K562 (cell line): ENCODE measurements at regions not wholly inside any gene's neighbourhood (a gene's known extent, or its start where the extent isn't known, plus 50 kb on each side); places are given as distances from the start of the nearest gene placed in this dataset.

Experiments used
- ATAC-seq: fragments of 200-7000 bp; cut with Tn5 transposase; 3 replicates; pipeline ENCODE4 v1.9.1; 2020; ENCODE audit warnings: moderate library complexity
- BruUV-seq: library from RNA; stranded (reverse); fragments of 400-500 nt; replicated peaks from 2 replicates; lab custom pipeline; 2021; lab: Mats Ljungman, UMichigan
- CTCF ChIA-PET: fragments of 300-600 bp; formaldehyde crosslinking; extraction: SDS; loops from one replicate; lab custom pipeline; 2021; ENCODE audit warnings: low intra/inter-chr PET ratio; lab: Yijun Ruan, JAX
- POLR2A ChIA-PET: fragments of 300-600, 350-650 bp; sonication (Branson Sonifier 250); formaldehyde crosslinking; extraction: SDS; loops from one replicate; lab custom pipeline; 2021; ENCODE audit warnings: antibody characterized with exemption, inconsistent platforms; lab: Yijun Ruan, JAX
- DNase-seq, 4 experiments: peaks; one replicate each; pipeline versions ENCODE4 v3.0.0 to v3.0.0-alpha.2; 2011 to 2018; ENCODE audit warnings: low spot score in 3 of 4, mixed read lengths in 3 of 4; ENCODE audit errors: extremely low read depth in 1 of 4
- FAIRE-seq: peaks from 2 replicates; lab custom pipeline; 2011; peaks lifted over from hg19 to GRCh38; lab: Jason Lieb, UNC
- H2AFZ ChIP-seq: 2 replicates; pipeline ENCODE4 v1.6.0; 2011; ENCODE audit warnings: low read depth, low read length, control low read depth, inconsistent platforms
- H3K27ac ChIP-seq: fragments of 200-600 bp; 3 replicates; pipeline ENCODE4 v1.8.0; 2011; ENCODE audit warnings: low read depth, mild to moderate bottlenecking, control low read depth, inconsistent platforms, low read length, moderate library complexity, mixed read lengths; ENCODE audit errors: extremely low read depth
- H3K27me3 ChIP-seq, 2 experiments: fragments of 300-600 bp in 1 of 2; 2 replicates in 1 of 2; 3 replicates in 1 of 2; pipeline versions ENCODE4 v1.6.0 to v1.8.0; 2011; ENCODE audit warnings: inconsistent platforms in 2 of 2, low read length in 2 of 2, mild to moderate bottlenecking in 1 of 2, mixed read lengths in 1 of 2, moderate library complexity in 1 of 2; ENCODE audit not compliant: control insufficient read depth in 2 of 2, insufficient read depth in 2 of 2
- H3K36me3 ChIP-seq: fragments of 300-600 bp; 3 replicates; pipeline ENCODE4 v1.8.0; 2011; ENCODE audit warnings: mild to moderate bottlenecking, low read length, inconsistent platforms; ENCODE audit not compliant: control insufficient read depth, insufficient read depth
- H3K4me1 ChIP-seq, 2 experiments: fragments of 200-600 bp in 1 of 2; replicated peaks in 1 of 2; 2 replicates in 1 of 2; 3 replicates in 1 of 2; pipeline versions ENCODE4 v1.5.1 to v1.8.0; 2011; ENCODE audit warnings: inconsistent platforms in 2 of 2, low read length in 2 of 2, mild to moderate bottlenecking in 1 of 2, mixed read lengths in 1 of 2, moderate library complexity in 1 of 2; ENCODE audit not compliant: control insufficient read depth in 2 of 2, insufficient read depth in 2 of 2
- H3K4me2 ChIP-seq: 2 replicates; pipeline ENCODE4 v1.6.1; 2011; ENCODE audit warnings: low read length, control low read depth, inconsistent platforms, mixed read lengths; ENCODE audit not compliant: insufficient read depth
- H3K4me3 ChIP-seq: fragments of 200-600 bp; sonication (generic), shearing (Covaris generic); 2 replicates; pipeline ENCODE4 v1.5.1; 2016; ENCODE audit warnings: control low read depth, inconsistent platforms
- H3K79me2 ChIP-seq: fragments of 200-600 bp; 3 replicates; pipeline ENCODE4 v1.8.0; 2011; ENCODE audit warnings: low read length, inconsistent platforms; ENCODE audit not compliant: control insufficient read depth, insufficient read depth
- H3K9ac ChIP-seq, 2 experiments: 2 replicates each; pipeline versions ENCODE4 v1.6.0 to v1.6.1; 2011; ENCODE audit warnings: low read depth in 2 of 2, low read length in 2 of 2, control low read depth in 1 of 2, inconsistent platforms in 1 of 2, mild to moderate bottlenecking in 1 of 2, mixed read lengths in 1 of 2; ENCODE audit not compliant: insufficient read depth in 1 of 2
- H3K9me1 ChIP-seq: one replicate; pipeline ENCODE4 v1.6.0; 2011; ENCODE audit warnings: inconsistent platforms, mild to moderate bottlenecking, low read length, moderate library complexity; ENCODE audit not compliant: control insufficient read depth, insufficient read depth
- H3K9me3 ChIP-seq: replicated peaks from 2 replicates; pipeline ENCODE4 v1.5.1; 2011; ENCODE audit warnings: low read depth, low read length, inconsistent platforms; ENCODE audit not compliant: control insufficient read depth, insufficient read depth
- H4K20me1 ChIP-seq: replicated peaks from 2 replicates; pipeline ENCODE4 v1.6.1; 2011; ENCODE audit warnings: low read length, inconsistent platforms, mixed read lengths; ENCODE audit not compliant: control insufficient read depth, insufficient read depth
- ARID4B ChIP-seq: sonication (generic); formaldehyde crosslinking; IDR thresholded peaks from 2 replicates; pipeline ENCODE4 v1.8.0; 2022; ENCODE audit warnings: mild to moderate bottlenecking, missing genetic modification reagents
- CEBPZ ChIP-seq: fragments of 150-350 bp; IDR thresholded peaks from 2 replicates; pipeline ENCODE4 v1.6.1; 2014; ENCODE audit warnings: low read depth, mild to moderate bottlenecking, low read length, borderline replicate concordance
- DMBX1 ChIP-seq: fragments of 250-450 bp; sonication (Bioruptor Pico); IDR thresholded peaks from 2 replicates; pipeline ENCODE4 v1.8.0; 2022; ENCODE audit warnings: inconsistent platforms, mild to moderate bottlenecking, moderate library complexity, borderline replicate concordance
- HMBOX1 ChIP-seq: sonication (generic); IDR thresholded peaks from 2 replicates; pipeline ENCODE4 v1.6.1; 2016
- NFATC3 ChIP-seq: fragments of 450-650 bp; IDR thresholded peaks from 2 replicates; pipeline ENCODE4 v1.6.1; 2017; ENCODE audit warnings: mild to moderate bottlenecking
- PRMT5 ChIP-seq: sonication (generic); formaldehyde crosslinking; IDR thresholded peaks from 2 replicates; pipeline ENCODE4 v1.5.0; 2020; ENCODE audit warnings: missing genetic modification reagents
- TCFL5 ChIP-seq: fragments of 250-450 bp; sonication (Bioruptor Pico); conservative IDR thresholded peaks from 2 replicates; pipeline ENCODE4 v1.6.1; 2021; ENCODE audit warnings: mild to moderate bottlenecking, moderate library complexity, matching md5 sums
- WGBS: fragments of 100-300 bp; shearing (Covaris generic); methylation state at CpG from one replicate; pipeline ENCODE4 v1.1.6; 2016; ENCODE audit warnings: low coverage, mixed read lengths; ENCODE audit not compliant: insufficient coverage; ENCODE audit errors: missing lambda C conversion rate; 5-methylcytosine and 5-hydroxymethylcytosine counted together
- in situ Hi-C: fragments of 300-500 bp; cut with MboI; formaldehyde crosslinking; loops from 4 replicates; pipeline ENCODE4 v1.15.0; 2018; ENCODE audit warnings: inconsistent platforms, mixed read lengths
- intact Hi-C: fragments of 100-400 bp; cut with micrococcal nuclease; formaldehyde crosslinking; loops from 2 replicates; pipeline ENCODE4 v1.14.2; 2022

- TF ChIP-seq ARID4B (CRISPR knock-in tag): no peak
These were observed 321.3 kb downstream of the PTEN start (continued) for GRCh38 chr10:88184543-88185297.

- ChIA-PET CTCF (no interaction called here), POLR2A (no interaction called here)
- no TSS peak for BruUV-seq
- H3K9ac ChIP-seq: no peak overlapping the region
- no peaks in the 10 kb centered on the region for H3K9me3 ChIP-seq
- H3K27ac ChIP-seq: no peak overlapping the region
- intact Hi-C loops (no loop called here), in situ Hi-C loops (no loop called here)
- no peaks in the 10 kb centered on the region for H3K79me2 ChIP-seq
- no peaks in the 10 kb centered on the region for H4K20me1 ChIP-seq
- H3K27me3 ChIP-seq: no peaks in the 10 kb centered on the region
- H3K4me1 ChIP-seq: no peaks in the 10 kb centered on the region
- no peaks in the 10 kb centered on the region for H3K9me1 ChIP-seq
- no peak for ATAC-seq
- H3K4me2 ChIP-seq: no peak overlapping the region
- FAIRE-seq: no peak
- TF ChIP-seq NFATC3 (no peak), DMBX1 (CRISPR knock-in tag) (no peak), PRMT5 (no peak), CEBPZ (no peak), HMBOX1 (no peak), TCFL5 (CRISPR knock-in tag) (no peak)
- H2AFZ ChIP-seq: no peak overlapping the region
- no peak for DNase-seq
- no peak overlapping the region for H3K4me3 ChIP-seq
- H3K36me3 ChIP-seq: no peaks in the 10 kb centered on the region
- WGBS: 0% methylated on average over 2 of the region's 2 CpGs
These were observed 322.4 kb downstream of the PTEN start for GRCh38 chr10:88185830-88186229.
